CD8-positive, alpha-beta memory T cell (primary cell): ENCODE measurements at regions not wholly inside any gene's neighbourhood (a gene's known extent, or its start where the extent isn't known, plus 50 kb on each side); places are given as distances from the start of the nearest gene placed in this dataset.
A peak's percentile ranks its signal among the peaks of the same experiment; 100 is the strongest.

ENCODE experiments used
- CTCF ChIA-PET: fragments of 350-600 bp; sonication (Branson Sonifier 250); formaldehyde crosslinking; loops from one replicate; lab custom pipeline; 2021; ENCODE audit warnings: antibody characterized with exemption; lab: Charles Lee
- POLR2A ChIA-PET: fragments of 350-600 bp; sonication (Branson Sonifier 250); formaldehyde crosslinking; loops from one replicate; lab custom pipeline; 2021; ENCODE audit warnings: antibody characterized with exemption; lab: Charles Lee
- DNase-seq, 5 donors: peaks; one replicate each; pipeline versions ENCODE4 v3.0.0 to v3.0.0-alpha.2; 2020 to 2022; ENCODE audit warnings: mixed read lengths in 1 of 5
- H3K27ac ChIP-seq: one replicate; pipeline ENCODE4 v1.7.0; 2013; ENCODE audit warnings: low read depth, mild to moderate bottlenecking, low read length, moderate library complexity
- H3K27me3 ChIP-seq: 2 replicates; pipeline ENCODE4 v1.7.0; 2013; ENCODE audit warnings: low read length, mild to moderate bottlenecking; ENCODE audit not compliant: insufficient read depth, poor library complexity, severe bottlenecking
- H3K36me3 ChIP-seq: 2 replicates; pipeline ENCODE4 v1.7.0; 2013; ENCODE audit warnings: mild to moderate bottlenecking, low read length, moderate library complexity; ENCODE audit not compliant: insufficient read depth
- H3K4me1 ChIP-seq: 2 replicates; pipeline ENCODE4 v1.7.0; 2013; ENCODE audit warnings: mild to moderate bottlenecking, low read length, moderate library complexity; ENCODE audit not compliant: insufficient read depth
- H3K4me3 ChIP-seq: 2 replicates; pipeline ENCODE4 v1.7.0; 2013; ENCODE audit warnings: mild to moderate bottlenecking, low read length
- H3K9me3 ChIP-seq: 2 replicates; pipeline ENCODE4 v1.7.0; 2013; ENCODE audit warnings: mild to moderate bottlenecking, low read length
- H3K27ac Mint-ChIP-seq, 8 donors: one replicate each; pipeline ENCODE4 v1.8.0; 2020 to 2021; ENCODE audit warnings: mixed read lengths in 8 of 8, mild to moderate bottlenecking in 6 of 8, inconsistent platforms in 3 of 8, moderate library complexity in 3 of 8
- H3K27me3 Mint-ChIP-seq, 2 donors: one replicate each; pipeline ENCODE4 v1.8.0; 2020 to 2021; ENCODE audit warnings: mixed read lengths in 2 of 2, mild to moderate bottlenecking in 1 of 2, moderate library complexity in 1 of 2
- H3K36me3 Mint-ChIP-seq, 3 donors: one replicate each; pipeline ENCODE4 v1.8.0; 2020 to 2021; ENCODE audit warnings: mixed read lengths in 3 of 3, inconsistent platforms in 1 of 3, mild to moderate bottlenecking in 1 of 3
- H3K4me1 Mint-ChIP-seq, 3 donors: one replicate each; pipeline ENCODE4 v1.8.0; 2020 to 2021; ENCODE audit warnings: mixed read lengths in 3 of 3, inconsistent platforms in 1 of 3, mild to moderate bottlenecking in 1 of 3
- H3K4me3 Mint-ChIP-seq, 7 donors: one replicate each; pipeline ENCODE4 v1.8.0; 2020 to 2021; ENCODE audit warnings: mixed read lengths in 7 of 7, mild to moderate bottlenecking in 6 of 7, moderate library complexity in 4 of 7, inconsistent platforms in 2 of 7
- H3K9me3 Mint-ChIP-seq, 5 donors: one replicate each; pipeline ENCODE4 v1.8.0; 2020 to 2022; ENCODE audit warnings: mixed read lengths in 5 of 5, mild to moderate bottlenecking in 3 of 5, moderate library complexity in 2 of 5, inconsistent platforms in 1 of 5

DNA sequence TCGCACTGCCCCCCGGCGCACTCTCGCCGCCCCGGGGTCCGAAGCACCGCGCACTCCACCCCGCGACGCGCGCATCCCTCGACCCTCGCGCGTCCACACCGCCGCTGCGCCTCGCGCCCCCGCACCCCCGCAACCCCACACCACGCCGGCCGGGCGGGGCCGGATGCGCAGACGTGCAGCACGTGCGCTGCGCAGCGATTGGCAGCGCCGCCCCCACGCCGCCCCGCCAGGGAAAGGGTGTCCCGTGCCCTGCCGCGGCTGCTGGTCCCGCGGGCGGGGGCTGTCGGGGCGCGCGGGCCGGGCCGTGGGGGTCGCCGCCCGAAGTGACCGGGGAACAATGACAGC, 53.7 kb upstream of the KDM7A start:
- H3K9me3 ChIP-seq = no peaks in the 10 kb centered on the region
- Mint-ChIP-seq H3K27me3 (no peaks in the 10 kb centered on the region), H3K4me3 (peak overlapping the region; percentile 90 to 96 (median 92)), H3K27ac (peak overlapping the region; percentile 97 to 100 (median 99)), H3K4me1 (peaks cover 36 to 50% (median 43%) of the 10 kb centered on the region in 3 donors), H3K9me3 (no peaks in the 10 kb centered on the region), H3K36me3 (peaks cover 0 to 5% (median 0%) of the 10 kb centered on the region in 3 donors)
- no peaks in the 10 kb centered on the region for H3K36me3 ChIP-seq
- H3K4me1 ChIP-seq = peaks cover 35% of the 10 kb centered on the region
- H3K27me3 ChIP-seq = no peaks in the 10 kb centered on the region
- ChIA-PET POLR2A (interaction anchor here (0.5 to 6.0 kb wide), 6 partner anchors 23 to 168 kb away, joined by 3 to 103 read pairs (median 10); partner anchors contain the start of genes KDM7A and PARP12), CTCF (interaction anchor here (0.8 to 4.4 kb wide), 5 partner anchors 13 to 73 kb away, joined by 5 to 30 read pairs (median 6); partner anchors contain the start of gene KDM7A)
- H3K4me3 ChIP-seq = peak overlapping the region; percentile 82
- peak; percentile 68 to 87 (median 81) for DNase-seq
- peak overlapping the region; percentile 86 for H3K27ac ChIP-seq

DNA sequence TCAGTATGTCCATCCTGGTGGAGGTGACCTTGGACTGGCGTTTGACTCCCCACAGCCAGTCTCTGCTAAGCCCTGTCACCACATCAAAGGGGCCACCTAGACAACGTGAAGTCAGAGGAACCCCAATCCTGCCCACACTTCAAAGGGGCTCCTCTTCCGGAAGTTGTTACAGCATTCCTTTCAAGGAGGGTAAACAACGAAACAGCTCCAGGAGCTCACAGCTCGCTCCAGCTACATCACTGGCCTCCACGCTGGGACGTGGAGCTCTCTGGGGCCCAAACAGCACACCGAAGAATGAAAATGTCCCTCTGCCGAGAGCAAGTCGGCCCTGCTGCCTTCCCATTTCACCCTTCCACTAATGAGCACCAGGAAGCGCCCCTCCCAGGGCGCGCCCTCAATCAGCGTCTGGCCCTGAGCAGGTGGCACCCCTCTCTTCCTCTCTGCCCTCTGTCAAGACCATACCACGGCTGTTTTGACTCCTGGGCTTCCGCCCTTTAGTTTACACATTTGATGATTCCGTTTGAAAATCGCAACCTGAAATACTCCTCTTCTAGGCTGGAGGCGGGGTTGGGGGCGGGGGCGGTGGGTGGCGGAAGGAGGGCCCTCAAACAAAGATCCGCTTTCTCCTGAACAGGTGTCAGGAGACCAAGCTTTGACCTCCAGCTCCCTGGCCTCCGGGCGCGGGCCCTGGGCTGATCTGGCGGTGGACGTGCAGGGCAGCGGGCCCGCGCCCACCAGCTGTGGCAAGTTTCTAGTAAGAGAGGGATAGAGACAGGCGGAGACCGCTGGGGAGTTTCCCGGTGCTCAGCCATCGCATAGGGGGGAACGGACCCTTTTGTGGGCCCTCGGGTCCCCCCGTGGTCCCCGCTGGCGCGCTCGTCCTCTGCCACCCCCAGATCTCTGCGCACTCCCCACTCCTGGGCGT, 53.1 kb upstream of the KDM7A start:
- Mint-ChIP-seq H3K9me3 (no peaks in the 10 kb centered on the region), H3K27ac (peak overlapping the region; percentile 98 to 100 (median 99)), H3K4me1 (peaks cover 38 to 51% (median 49%) of the 10 kb centered on the region in 3 donors), H3K4me3 (peak overlapping the region; percentile 79 to 94 (median 86)), H3K36me3 (peaks cover 0 to 5% (median 0%) of the 10 kb centered on the region in 3 donors), H3K27me3 (no peaks in the 10 kb centered on the region)
- Histone ChIP-seq H3K9me3 (no peaks in the 10 kb centered on the region), H3K4me3 (peak overlapping the region; percentile 56), H3K27me3 (no peaks in the 10 kb centered on the region), H3K27ac (peak overlapping the region; percentile 86), H3K4me1 (peaks cover 41% of the 10 kb centered on the region), H3K36me3 (no peaks in the 10 kb centered on the region)
- POLR2A ChIA-PET = interaction anchor here (0.7 to 6.0 kb wide), 7 partner anchors 9 to 167 kb away, joined by 3 to 103 read pairs (median 6); partner anchors contain the start of genes KDM7A and PARP12
- peak; percentile 53 to 89 (median 83) for DNase-seq
- CTCF ChIA-PET = interaction anchor here (0.9 to 4.4 kb wide), 7 partner anchors 11 to 74 kb away, joined by 3 to 30 read pairs (median 4); partner anchors contain the start of gene KDM7A

DNA sequence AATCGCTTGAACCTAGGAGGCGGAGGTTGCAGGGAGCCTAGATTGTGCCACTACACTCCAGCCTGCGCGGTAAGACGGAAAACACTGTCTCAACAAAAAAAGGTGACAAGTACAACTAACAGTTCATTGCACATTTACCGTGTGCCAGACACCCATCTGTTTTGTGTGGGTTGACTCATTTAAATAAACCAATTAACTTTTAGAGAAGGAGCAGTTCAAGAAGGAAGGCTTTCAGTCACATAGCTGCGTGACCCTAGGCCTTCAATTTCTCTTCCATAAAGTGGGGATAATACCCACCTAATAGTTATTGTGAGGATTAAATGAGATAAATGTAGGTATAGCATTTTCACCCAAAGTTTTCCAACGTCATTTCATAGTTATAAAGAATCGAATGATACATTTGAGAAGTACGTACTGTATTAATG, 52.3 kb upstream of the KDM7A start:
- DNase-seq = peak in 4 of 5 donors; percentile 19 to 64 (median 42)
- H3K27me3 ChIP-seq = no peaks in the 10 kb centered on the region
- CTCF ChIA-PET = interaction anchor here (0.9 to 4.4 kb wide), 7 partner anchors 11 to 52 kb away, joined by 3 to 30 read pairs (median 4); partner anchors contain the start of gene KDM7A
- Mint-ChIP-seq H3K4me1 (peaks cover 42 to 57% (median 56%) of the 10 kb centered on the region in 3 donors), H3K4me3 (peak overlapping the region; percentile 79 to 94 (median 86)), H3K9me3 (no peaks in the 10 kb centered on the region), H3K27me3 (no peaks in the 10 kb centered on the region), H3K36me3 (peaks cover 0 to 5% (median 0%) of the 10 kb centered on the region in 3 donors), H3K27ac (peak overlapping the region; percentile 98 to 100 (median 99))
- no peaks in the 10 kb centered on the region for H3K36me3 ChIP-seq
- POLR2A ChIA-PET = interaction anchor here (0.7 to 6.0 kb wide), 5 partner anchors 8 to 104 kb away, joined by 5 to 103 read pairs (median 16); partner anchors contain the start of gene KDM7A
- peaks cover 47% of the 10 kb centered on the region for H3K4me1 ChIP-seq
- peak overlapping the region; percentile 32 for H3K4me3 ChIP-seq
- no peaks in the 10 kb centered on the region for H3K9me3 ChIP-seq
- peak overlapping the region; percentile 86 for H3K27ac ChIP-seq
